ENCODE measurements at regions not wholly inside any gene's neighbourhood (a gene's known extent, or its start where the extent isn't known, plus 50 kb on each side); places are given as distances from the start of the nearest gene placed in this dataset.

DNA sequence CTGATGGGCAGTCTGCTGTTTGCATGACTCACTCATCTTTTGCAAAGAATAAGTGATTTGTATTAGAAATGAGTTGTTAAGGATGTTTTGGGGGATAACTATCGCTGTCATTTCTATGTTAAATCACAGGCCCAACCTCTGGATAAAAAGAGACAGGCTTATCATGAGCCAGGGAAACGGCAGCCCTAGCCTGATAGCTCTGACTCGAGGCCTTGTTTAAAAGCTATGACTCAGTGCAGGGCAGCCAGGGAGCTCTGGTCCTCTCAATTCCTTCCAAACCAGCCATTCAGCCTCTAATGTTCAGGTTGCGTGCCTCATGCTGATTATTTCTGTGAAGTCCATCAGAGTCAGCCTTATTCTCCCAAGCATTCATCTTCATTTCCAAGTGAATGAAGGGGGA is 305.9 kb upstream of the HAND2 start (continued):
- TF ChIP-seq CHD7 (IDR thresholded peaks at IDR 0.05; ENCODE audit: insufficient replicate concordance, low read length) (no peak), RFX5 (IDR thresholded peaks at IDR 0.05; ENCODE audit: borderline replicate concordance, low read depth, low read length) (no peak), RXRA (IDR thresholded peaks at IDR 0.05; ENCODE audit: insufficient read depth, low read depth, low read length) (no peak), POLR2AphosphoS5 (IDR thresholded peaks at IDR 0.05; ENCODE audit: low read depth, low read length) (no peak), RBBP5 (IDR thresholded peaks at IDR 0.05; ENCODE audit: borderline replicate concordance, low read depth, low read length) (no peak), BRCA1 (IDR thresholded peaks at IDR 0.05; ENCODE audit: low read depth, low read length) (no peak), SRF (IDR thresholded peaks at IDR 0.05; ENCODE audit: low read depth, low read length) (no peak), TCF12 (IDR thresholded peaks at IDR 0.05; ENCODE audit: low read depth, low read length) (no peak), SIRT6 (IDR thresholded peaks at IDR 0.05; ENCODE audit: low read length) (no peak), SAP30 (IDR thresholded peaks at IDR 0.05; ENCODE audit: insufficient read depth, insufficient replicate concordance, low read length) (no peak), CREB1 (IDR thresholded peaks at IDR 0.05) (no peak)
